A549 (cell line): ENCODE measurements at regions not wholly inside any gene's neighbourhood (a gene's known extent, or its start where the extent isn't known, plus 50 kb on each side); places are given as distances from the start of the nearest gene placed in this dataset.

Source experiments
- BHLHE40 ChIP-seq: IDR thresholded peaks from 2 replicates; pipeline ENCODE4 v1.6.1; 2012; ENCODE audit warnings: low read depth, low read length, inconsistent platforms
- CHD4 ChIP-seq: fragments of 200-600 bp; sonication (generic); IDR thresholded peaks from 2 replicates; pipeline ENCODE4 v1.6.1; 2016; ENCODE audit warnings: antibody characterized with exemption, mild to moderate bottlenecking, borderline replicate concordance
- EP300 ChIP-seq, 2 experiments: fragments of >200 bp; sonication (Bioruptor Twin); formaldehyde crosslinking; IDR thresholded peaks; 2 replicates in 1 of 2; 3 replicates in 1 of 2; pipeline ENCODE4 v1.6.1; 2016 to 2017
- HDAC2 ChIP-seq: fragments of 200-600 bp; sonication (generic); IDR thresholded peaks from 2 replicates; pipeline ENCODE4 v1.6.1; 2016
- KDM1A ChIP-seq: fragments of 200-600 bp; sonication (generic); IDR thresholded peaks from 2 replicates; pipeline ENCODE4 v1.6.1; 2016; ENCODE audit warnings: low read depth, mild to moderate bottlenecking
- POLR2A ChIP-seq: IDR thresholded peaks from 2 replicates; pipeline ENCODE4 v1.6.1; 2012; ENCODE audit warnings: mild to moderate bottlenecking, low read length
- RFX5 ChIP-seq: fragments of 450-650 bp; IDR thresholded peaks from 2 replicates; pipeline ENCODE4 v1.7.1; 2014; ENCODE audit warnings: antibody characterized with exemption, mild to moderate bottlenecking, moderate library complexity
- RNF2 ChIP-seq: fragments of 200-600 bp; sonication (generic); IDR thresholded peaks from 2 replicates; pipeline ENCODE4 v1.6.1; 2016; ENCODE audit warnings: low read depth, mild to moderate bottlenecking, antibody characterized with exemption, moderate library complexity, borderline replicate concordance
- SMC3 ChIP-seq: fragments of >200 bp; sonication (Bioruptor Twin); formaldehyde crosslinking; IDR thresholded peaks from 3 replicates; pipeline ENCODE4 v1.6.1; 2018; ENCODE audit warnings: inconsistent platforms
- ZFP36 ChIP-seq: fragments of 450-650 bp; IDR thresholded peaks from 2 replicates; pipeline ENCODE4 v1.6.1; 2014; ENCODE audit warnings: borderline replicate concordance; ENCODE audit not compliant: partially characterized antibody
- TF ChIP-seq, protein P1 (sequence below): fragments of >200 bp; sonication (Bioruptor Twin); formaldehyde crosslinking; IDR thresholded peaks from 3 replicates; pipeline ENCODE4 v1.5.1; 2016

DNA sequence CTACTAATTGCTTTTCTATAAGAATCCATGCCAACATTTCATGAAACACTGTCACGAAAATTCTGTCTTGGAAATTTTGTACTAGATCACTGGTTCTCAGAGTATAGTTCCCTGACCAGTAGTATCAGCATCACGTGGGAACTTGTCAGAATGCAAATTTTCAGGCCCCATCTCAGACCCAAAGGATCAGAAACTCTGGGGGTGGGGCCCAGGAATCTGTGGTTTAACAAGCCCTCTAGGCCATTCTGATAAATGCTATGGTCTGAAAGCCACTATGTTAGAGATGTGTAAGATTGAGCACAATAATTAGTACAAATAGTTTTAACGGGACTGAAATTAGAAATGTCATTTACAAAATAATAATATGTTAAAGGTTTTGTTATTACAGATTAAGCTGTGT lies 615.7 kb upstream of the ARRDC3 start:
- TF ChIP-seq, protein P1, sequence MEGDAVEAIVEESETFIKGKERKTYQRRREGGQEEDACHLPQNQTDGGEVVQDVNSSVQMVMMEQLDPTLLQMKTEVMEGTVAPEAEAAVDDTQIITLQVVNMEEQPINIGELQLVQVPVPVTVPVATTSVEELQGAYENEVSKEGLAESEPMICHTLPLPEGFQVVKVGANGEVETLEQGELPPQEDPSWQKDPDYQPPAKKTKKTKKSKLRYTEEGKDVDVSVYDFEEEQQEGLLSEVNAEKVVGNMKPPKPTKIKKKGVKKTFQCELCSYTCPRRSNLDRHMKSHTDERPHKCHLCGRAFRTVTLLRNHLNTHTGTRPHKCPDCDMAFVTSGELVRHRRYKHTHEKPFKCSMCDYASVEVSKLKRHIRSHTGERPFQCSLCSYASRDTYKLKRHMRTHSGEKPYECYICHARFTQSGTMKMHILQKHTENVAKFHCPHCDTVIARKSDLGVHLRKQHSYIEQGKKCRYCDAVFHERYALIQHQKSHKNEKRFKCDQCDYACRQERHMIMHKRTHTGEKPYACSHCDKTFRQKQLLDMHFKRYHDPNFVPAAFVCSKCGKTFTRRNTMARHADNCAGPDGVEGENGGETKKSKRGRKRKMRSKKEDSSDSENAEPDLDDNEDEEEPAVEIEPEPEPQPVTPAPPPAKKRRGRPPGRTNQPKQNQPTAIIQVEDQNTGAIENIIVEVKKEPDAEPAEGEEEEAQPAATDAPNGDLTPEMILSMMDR: no peak
- TF ChIP-seq EP300 (IDR thresholded peaks at IDR 0.05) (no peak), POLR2A (no peak), RFX5 (no peak), ZFP36 (no peak), RNF2 (no peak), SMC3 (no peak), BHLHE40 (no peak), CHD4 (no peak), KDM1A (no peak), HDAC2 (no peak)
